ENCODE measurements at regions not wholly inside any gene's neighbourhood (a gene's known extent, or its start where the extent isn't known, plus 50 kb on each side); places are given as distances from the start of the nearest gene placed in this dataset.

DNA sequence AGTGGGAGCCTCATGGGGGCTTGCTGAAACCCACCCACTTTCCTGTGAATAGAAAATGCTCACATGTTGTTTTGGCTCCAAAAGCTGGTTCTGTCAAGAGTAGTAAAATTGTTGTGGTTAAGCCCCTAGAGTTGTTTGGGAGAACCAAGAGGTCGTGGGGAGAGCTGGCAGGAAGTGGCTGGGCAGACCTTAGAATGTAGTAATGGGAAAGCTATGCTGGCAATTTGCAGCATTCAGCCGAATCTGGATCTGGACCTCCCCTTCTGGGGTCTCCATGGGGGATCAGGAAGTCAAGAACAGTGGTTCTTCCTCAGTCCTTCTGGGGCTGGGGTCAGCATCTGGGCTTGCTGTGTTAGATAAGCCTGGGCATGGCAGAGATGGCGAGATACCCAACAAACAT lies 150.6 kb upstream of the TBX3 start:
- ChIA-PET RAD21 (ENCODE audit: low non-redundant PET in 1 of 2, low total read pairs in 2 of 2, uncharacterized antibody in 2 of 2, unreplicated experiment in 2 of 2) (no interaction called here), CTCF (no interaction called here), POLR2A (no interaction called here)
- H4K20me1 ChIP-seq (ENCODE audit: insufficient read depth), result no peaks in the 10 kb centered on the region
- no peak for DNase-seq (ENCODE audit: low read depth, low spot score)
- H3K4me2 ChIP-seq (ENCODE audit: low read length), result no peak overlapping the region
- TF ChIP-seq SRF (IDR thresholded peaks at IDR 0.05; ENCODE audit: low read depth) (no peak), POLR2A (IDR thresholded peaks at IDR 0.05; ENCODE audit: borderline replicate concordance, extremely low read depth, insufficient read depth, insufficient read length) (no peak), YY1 (IDR thresholded peaks at IDR 0.05; ENCODE audit: extremely low read depth, insufficient replicate concordance, low read depth, low read length) (no peak), ELF1 (IDR thresholded peaks at IDR 0.05; ENCODE audit: borderline replicate concordance, low read depth) (no peak), RAD21 (IDR thresholded peaks at IDR 0.05; ENCODE audit: low read depth) (no peak), SP1 (IDR thresholded peaks at IDR 0.05; ENCODE audit: low read depth) (no peak), CBX3 (IDR thresholded peaks at IDR 0.05; ENCODE audit: low read depth) (no peak), ZNF274 (IDR thresholded peaks at IDR 0.05; ENCODE audit: low read depth, low read length) (no peak), EGR1 (IDR thresholded peaks at IDR 0.05; ENCODE audit: low read depth) (no peak)
- TF ChIP-seq, protein P1, sequence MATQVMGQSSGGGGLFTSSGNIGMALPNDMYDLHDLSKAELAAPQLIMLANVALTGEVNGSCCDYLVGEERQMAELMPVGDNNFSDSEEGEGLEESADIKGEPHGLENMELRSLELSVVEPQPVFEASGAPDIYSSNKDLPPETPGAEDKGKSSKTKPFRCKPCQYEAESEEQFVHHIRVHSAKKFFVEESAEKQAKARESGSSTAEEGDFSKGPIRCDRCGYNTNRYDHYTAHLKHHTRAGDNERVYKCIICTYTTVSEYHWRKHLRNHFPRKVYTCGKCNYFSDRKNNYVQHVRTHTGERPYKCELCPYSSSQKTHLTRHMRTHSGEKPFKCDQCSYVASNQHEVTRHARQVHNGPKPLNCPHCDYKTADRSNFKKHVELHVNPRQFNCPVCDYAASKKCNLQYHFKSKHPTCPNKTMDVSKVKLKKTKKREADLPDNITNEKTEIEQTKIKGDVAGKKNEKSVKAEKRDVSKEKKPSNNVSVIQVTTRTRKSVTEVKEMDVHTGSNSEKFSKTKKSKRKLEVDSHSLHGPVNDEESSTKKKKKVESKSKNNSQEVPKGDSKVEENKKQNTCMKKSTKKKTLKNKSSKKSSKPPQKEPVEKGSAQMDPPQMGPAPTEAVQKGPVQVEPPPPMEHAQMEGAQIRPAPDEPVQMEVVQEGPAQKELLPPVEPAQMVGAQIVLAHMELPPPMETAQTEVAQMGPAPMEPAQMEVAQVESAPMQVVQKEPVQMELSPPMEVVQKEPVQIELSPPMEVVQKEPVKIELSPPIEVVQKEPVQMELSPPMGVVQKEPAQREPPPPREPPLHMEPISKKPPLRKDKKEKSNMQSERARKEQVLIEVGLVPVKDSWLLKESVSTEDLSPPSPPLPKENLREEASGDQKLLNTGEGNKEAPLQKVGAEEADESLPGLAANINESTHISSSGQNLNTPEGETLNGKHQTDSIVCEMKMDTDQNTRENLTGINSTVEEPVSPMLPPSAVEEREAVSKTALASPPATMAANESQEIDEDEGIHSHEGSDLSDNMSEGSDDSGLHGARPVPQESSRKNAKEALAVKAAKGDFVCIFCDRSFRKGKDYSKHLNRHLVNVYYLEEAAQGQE (IDR thresholded peaks at IDR 0.05; ENCODE audit: low read depth), result no peak
- TF ChIP-seq, protein P2, sequence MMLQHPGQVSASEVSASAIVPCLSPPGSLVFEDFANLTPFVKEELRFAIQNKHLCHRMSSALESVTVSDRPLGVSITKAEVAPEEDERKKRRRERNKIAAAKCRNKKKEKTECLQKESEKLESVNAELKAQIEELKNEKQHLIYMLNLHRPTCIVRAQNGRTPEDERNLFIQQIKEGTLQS (IDR thresholded peaks at IDR 0.05), result no peak
- intact Hi-C loops (cut with micrococcal nuclease), result no loop called here
- no peaks in the 10 kb centered on the region for H3K79me2 ChIP-seq (ENCODE audit: insufficient read depth, low read length)
- H3K4me3 ChIP-seq (replicated peaks in 1 of 2; ENCODE audit: low read depth in 1 of 2, low read length in 2 of 2), result no peak overlapping the region
- no peaks in the 10 kb centered on the region for H3K36me3 ChIP-seq (ENCODE audit: control insufficient read depth in 1 of 2, insufficient read depth in 2 of 2, low read length in 2 of 2)
- no peaks in the 10 kb centered on the region for H3K9me3 ChIP-seq (ENCODE audit: control insufficient read depth in 1 of 2, insufficient read depth in 1 of 2, low read depth in 1 of 2, low read length in 2 of 2)
- no peak overlapping the region for H3K9ac ChIP-seq (ENCODE audit: low read length)
- H2AFZ ChIP-seq (ENCODE audit: low read depth, low read length, poor library complexity, severe bottlenecking), result no peak overlapping the region
- BruUV-seq (replicated peaks), result no TSS peak
- no peaks in the 10 kb centered on the region for H3K9me2 ChIP-seq (ENCODE audit: insufficient read depth)
- 0 out of 2 replicates have a peak, but pooled peaks cover 9% of the 10 kb centered on the region for H3K27me3 ChIP-seq (ENCODE audit: insufficient read depth, low read length)
- no peak for ATAC-seq
- H3K27ac ChIP-seq (ENCODE audit: low read depth, low read length), result no peak overlapping the region
- no peaks in the 10 kb centered on the region for H3K4me1 ChIP-seq (ENCODE audit: control insufficient read depth in 1 of 2, insufficient read depth in 2 of 2, low read length in 2 of 2)

Measured in HCT116 (cell line).